MM.1S (cell line): ENCODE measurements at regions not wholly inside any gene's neighbourhood (a gene's known extent, or its start where the extent isn't known, plus 50 kb on each side); places are given as distances from the start of the nearest gene placed in this dataset.

ENCODE experiments used
- DNase-seq: peaks from one replicate; pipeline ENCODE4 v3.0.0-alpha.2; 2015
- H2AFZ ChIP-seq: fragments of 300-600 bp; sonication (generic); 2 replicates; pipeline ENCODE4 v1.6.0; 2016; ENCODE audit warnings: antibody characterized with exemption, low read length
- H3F3A ChIP-seq: fragments of 300-600 bp; sonication (generic); 2 replicates; pipeline ENCODE4 v1.6.1; 2016; ENCODE audit warnings: mild to moderate bottlenecking, antibody characterized with exemption, low read length, moderate library complexity, mixed read lengths; ENCODE audit not compliant: insufficient read depth
- H3K27ac ChIP-seq: fragments of 300-600 bp; sonication (generic); 2 replicates; pipeline ENCODE4 v1.5.1; 2016; ENCODE audit warnings: mild to moderate bottlenecking, low read length
- H3K27me3 ChIP-seq: fragments of 300-600 bp; sonication (generic); replicated peaks from 2 replicates; pipeline ENCODE4 v1.6.0; 2016; ENCODE audit warnings: low read length; ENCODE audit not compliant: insufficient read depth
- H3K36me3 ChIP-seq: fragments of 300-600 bp; sonication (generic); replicated peaks from 2 replicates; pipeline ENCODE4 v1.6.1; 2016; ENCODE audit warnings: mild to moderate bottlenecking, low read length, mixed read lengths; ENCODE audit not compliant: insufficient read depth
- H3K4me1 ChIP-seq: fragments of 300-600 bp; sonication (generic); 2 replicates; pipeline ENCODE4 v1.6.1; 2016; ENCODE audit warnings: low read length, mixed read lengths
- H3K4me2 ChIP-seq: fragments of 300-600 bp; sonication (generic); 2 replicates; pipeline ENCODE4 v1.6.0; 2016; ENCODE audit warnings: low read depth, low read length
- H3K4me3 ChIP-seq: fragments of 300-600 bp; sonication (generic); 2 replicates; pipeline ENCODE4 v1.5.1; 2016; ENCODE audit warnings: low read length, mixed read lengths
- H3K79me2 ChIP-seq: fragments of 300-600 bp; sonication (generic); 2 replicates; pipeline ENCODE4 v1.6.1; 2016; ENCODE audit warnings: mixed run types, low read length, mixed read lengths
- H3K9ac ChIP-seq: fragments of 300-600 bp; sonication (generic); 2 replicates; pipeline ENCODE4 v1.6.1; 2016; ENCODE audit warnings: low read length, mixed read lengths
- H3K9me2 ChIP-seq: fragments of 300-600 bp; sonication (generic); replicated peaks from 2 replicates; pipeline ENCODE4 v1.6.1; 2016; ENCODE audit warnings: mild to moderate bottlenecking, low read length, mixed read lengths; ENCODE audit not compliant: insufficient read depth
- H3K9me3 ChIP-seq: fragments of 300-600 bp; sonication (generic); replicated peaks from 2 replicates; pipeline ENCODE4 v1.6.1; 2016; ENCODE audit warnings: mild to moderate bottlenecking, low read length, mixed read lengths; ENCODE audit not compliant: insufficient read depth
- H4K20me1 ChIP-seq: fragments of 300-600 bp; sonication (generic); 2 replicates; pipeline ENCODE4 v1.6.1; 2016; ENCODE audit warnings: mild to moderate bottlenecking, low read length, moderate library complexity, mixed read lengths; ENCODE audit not compliant: insufficient read depth
- CTCF ChIP-seq: fragments of 300-600 bp; sonication (generic); IDR thresholded peaks from 2 replicates; pipeline ENCODE4 v1.5.1; 2016; ENCODE audit warnings: antibody characterized with exemption, low read length, mixed read lengths
- EZH2 ChIP-seq: fragments of 300-600 bp; sonication (generic); optimal IDR thresholded peaks from 2 replicates; pipeline ENCODE3; 2017; ENCODE audit warnings: low read depth, mild to moderate bottlenecking, antibody characterized with exemption, low read length, mixed read lengths
- EZH2phosphoT487 ChIP-seq: fragments of 300-600 bp; sonication (generic); IDR thresholded peaks from 2 replicates; pipeline ENCODE4 v1.6.1; 2018; ENCODE audit warnings: antibody characterized with exemption, low read length

DNA sequence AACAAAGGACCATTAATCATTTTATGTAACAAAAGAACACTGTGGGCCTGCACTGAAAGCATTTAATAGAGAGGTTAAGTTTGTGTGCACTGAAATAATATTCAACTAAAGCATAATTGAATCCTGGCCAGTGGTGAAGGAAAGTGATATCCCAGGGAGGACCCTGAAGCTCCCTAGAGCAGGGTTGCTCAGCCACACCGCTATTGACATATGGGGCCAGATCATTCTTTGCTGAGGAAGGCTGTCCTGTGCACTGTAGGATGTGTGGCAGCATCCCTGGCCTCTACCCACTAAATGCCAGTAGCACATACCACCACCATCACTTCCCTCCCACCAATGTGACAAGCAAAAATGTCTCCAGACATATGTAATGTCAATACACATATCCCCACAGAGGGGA lies 166.1 kb upstream of the MTNR1B start:
- H2AFZ ChIP-seq: no peak overlapping the region
- no peaks in the 10 kb centered on the region for H3F3A ChIP-seq
- no peaks in the 10 kb centered on the region for H3K4me1 ChIP-seq
- H3K79me2 ChIP-seq: no peaks in the 10 kb centered on the region
- H3K9ac ChIP-seq: no peak overlapping the region
- DNase-seq: no peak
- TF ChIP-seq CTCF (no peak), EZH2phosphoT487 (no peak), EZH2 (no peak)
- H3K9me3 ChIP-seq: no peaks in the 10 kb centered on the region
- H3K9me2 ChIP-seq: no peaks in the 10 kb centered on the region
- H3K4me2 ChIP-seq: no peak overlapping the region
- H3K4me3 ChIP-seq: no peak overlapping the region
- no peaks in the 10 kb centered on the region for H3K27me3 ChIP-seq
- no peaks in the 10 kb centered on the region for H4K20me1 ChIP-seq
- no peak overlapping the region for H3K27ac ChIP-seq
- H3K36me3 ChIP-seq: no peaks in the 10 kb centered on the region

DNA sequence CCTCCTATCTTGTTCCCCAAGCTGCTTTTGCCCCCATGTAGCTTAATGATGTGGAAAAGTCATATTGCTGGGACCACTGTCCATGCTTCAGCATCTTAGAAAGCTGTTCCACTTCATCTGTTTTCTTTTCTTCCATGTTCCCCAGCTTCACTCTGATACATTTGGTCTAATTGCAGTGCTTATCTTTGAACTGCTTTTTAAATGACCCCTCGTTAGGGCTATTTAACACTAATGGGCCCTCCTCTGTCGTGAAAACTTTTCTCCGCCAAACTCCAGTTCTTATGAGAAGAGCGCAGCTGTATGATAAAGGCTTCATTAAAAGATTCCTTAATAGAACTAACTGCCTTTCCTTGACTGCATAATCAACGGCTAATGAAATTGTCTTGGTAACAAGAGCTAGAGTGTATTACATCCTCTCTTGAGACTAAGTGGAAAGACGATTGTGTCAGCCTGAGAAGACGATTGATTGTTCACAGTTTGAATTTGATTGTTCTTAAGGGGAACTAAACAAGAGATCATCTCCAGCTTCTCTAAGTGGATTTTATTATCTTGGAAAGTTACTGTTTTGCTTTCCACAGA lies 165.0 kb upstream of the MTNR1B start:
- Histone ChIP-seq H3K9me3 (no peaks in the 10 kb centered on the region), H3K27ac (no peak overlapping the region), H3K27me3 (no peaks in the 10 kb centered on the region), H3K36me3 (no peaks in the 10 kb centered on the region), H3K4me1 (no peaks in the 10 kb centered on the region), H3K4me3 (no peak overlapping the region), H4K20me1 (no peaks in the 10 kb centered on the region), H3K79me2 (no peaks in the 10 kb centered on the region), H3K4me2 (no peak overlapping the region), H3F3A (no peaks in the 10 kb centered on the region), H3K9me2 (no peaks in the 10 kb centered on the region), H3K9ac (no peak overlapping the region), H2AFZ (no peak overlapping the region)
- no peak for DNase-seq
- TF ChIP-seq EZH2: no peak
- TF ChIP-seq CTCF: no peak
- no peak for TF ChIP-seq EZH2phosphoT487

GRCh38 chr11:92808022-92808421 lies 161.4 kb upstream of the MTNR1B start:
- H3K4me2 ChIP-seq: no peak overlapping the region
- H3K27me3 ChIP-seq: no peaks in the 10 kb centered on the region
- no peak overlapping the region for H2AFZ ChIP-seq
- no peak for DNase-seq
- TF ChIP-seq EZH2phosphoT487 (no peak), EZH2 (no peak), CTCF (no peak)
- no peaks in the 10 kb centered on the region for H3K4me1 ChIP-seq
- no peaks in the 10 kb centered on the region for H3K9me3 ChIP-seq
- no peak overlapping the region for H3K27ac ChIP-seq
- no peak overlapping the region for H3K9ac ChIP-seq
- no peaks in the 10 kb centered on the region for H3K9me2 ChIP-seq
- H3F3A ChIP-seq: no peaks in the 10 kb centered on the region
- H3K36me3 ChIP-seq: no peaks in the 10 kb centered on the region
- no peaks in the 10 kb centered on the region for H3K79me2 ChIP-seq
- H3K4me3 ChIP-seq: no peak overlapping the region
- no peaks in the 10 kb centered on the region for H4K20me1 ChIP-seq
